Ishikawa (cell line): ENCODE measurements at regions not wholly inside any gene's neighbourhood (a gene's known extent, or its start where the extent isn't known, plus 50 kb on each side); places are given as distances from the start of the nearest gene placed in this dataset.

ENCODE experiments used
- EGR1 ChIP-seq: IDR thresholded peaks from 2 replicates; pipeline ENCODE4 v1.6.1; 2012
- RAD21 ChIP-seq: IDR thresholded peaks from 2 replicates; pipeline ENCODE4 v1.6.1; 2012; ENCODE audit warnings: low read depth
- YY1 ChIP-seq: IDR thresholded peaks from 2 replicates; pipeline ENCODE4 v1.6.1; 2012; ENCODE audit warnings: low read depth
- ZBTB7A ChIP-seq: IDR thresholded peaks from 2 replicates; pipeline ENCODE4 v1.6.1; 2012; ENCODE audit warnings: low read depth
- TF ChIP-seq, protein P1 (sequence below): IDR thresholded peaks from 2 replicates; pipeline ENCODE4 v1.6.1; 2012
- TF ChIP-seq, protein P2 (sequence below): IDR thresholded peaks from 2 replicates; pipeline ENCODE4 v1.6.1; 2012; ENCODE audit warnings: low read depth, mild to moderate bottlenecking

DNA sequence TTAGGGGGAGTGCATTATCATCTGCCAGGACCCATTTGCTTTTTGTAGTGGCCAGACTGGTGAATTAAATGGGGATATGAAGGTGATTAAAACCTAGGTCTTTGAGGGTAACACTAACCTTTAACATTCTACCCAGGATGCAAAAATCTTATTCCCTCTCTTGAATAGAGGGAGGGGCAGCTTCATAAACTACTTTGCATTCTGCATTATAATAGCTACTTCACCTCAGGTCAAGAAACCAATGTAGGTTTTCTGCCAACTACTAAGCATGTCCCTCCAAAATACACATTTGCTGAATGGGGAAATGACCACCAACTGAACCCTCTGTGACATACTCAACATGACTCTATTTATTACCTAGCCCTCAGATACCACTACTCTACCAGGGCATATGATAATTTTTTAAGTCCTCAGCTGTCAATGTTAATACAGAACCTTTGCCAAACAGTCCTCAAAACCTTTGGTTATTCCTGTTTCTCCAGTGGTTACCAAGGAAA is 477.6 kb upstream of the CD180 start:
- TF ChIP-seq EGR1 (no peak), RAD21 (no peak), ZBTB7A (no peak), YY1 (no peak)
- TF ChIP-seq, protein P1, sequence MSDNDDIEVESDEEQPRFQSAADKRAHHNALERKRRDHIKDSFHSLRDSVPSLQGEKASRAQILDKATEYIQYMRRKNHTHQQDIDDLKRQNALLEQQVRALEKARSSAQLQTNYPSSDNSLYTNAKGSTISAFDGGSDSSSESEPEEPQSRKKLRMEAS: no peak
- TF ChIP-seq, protein P2, sequence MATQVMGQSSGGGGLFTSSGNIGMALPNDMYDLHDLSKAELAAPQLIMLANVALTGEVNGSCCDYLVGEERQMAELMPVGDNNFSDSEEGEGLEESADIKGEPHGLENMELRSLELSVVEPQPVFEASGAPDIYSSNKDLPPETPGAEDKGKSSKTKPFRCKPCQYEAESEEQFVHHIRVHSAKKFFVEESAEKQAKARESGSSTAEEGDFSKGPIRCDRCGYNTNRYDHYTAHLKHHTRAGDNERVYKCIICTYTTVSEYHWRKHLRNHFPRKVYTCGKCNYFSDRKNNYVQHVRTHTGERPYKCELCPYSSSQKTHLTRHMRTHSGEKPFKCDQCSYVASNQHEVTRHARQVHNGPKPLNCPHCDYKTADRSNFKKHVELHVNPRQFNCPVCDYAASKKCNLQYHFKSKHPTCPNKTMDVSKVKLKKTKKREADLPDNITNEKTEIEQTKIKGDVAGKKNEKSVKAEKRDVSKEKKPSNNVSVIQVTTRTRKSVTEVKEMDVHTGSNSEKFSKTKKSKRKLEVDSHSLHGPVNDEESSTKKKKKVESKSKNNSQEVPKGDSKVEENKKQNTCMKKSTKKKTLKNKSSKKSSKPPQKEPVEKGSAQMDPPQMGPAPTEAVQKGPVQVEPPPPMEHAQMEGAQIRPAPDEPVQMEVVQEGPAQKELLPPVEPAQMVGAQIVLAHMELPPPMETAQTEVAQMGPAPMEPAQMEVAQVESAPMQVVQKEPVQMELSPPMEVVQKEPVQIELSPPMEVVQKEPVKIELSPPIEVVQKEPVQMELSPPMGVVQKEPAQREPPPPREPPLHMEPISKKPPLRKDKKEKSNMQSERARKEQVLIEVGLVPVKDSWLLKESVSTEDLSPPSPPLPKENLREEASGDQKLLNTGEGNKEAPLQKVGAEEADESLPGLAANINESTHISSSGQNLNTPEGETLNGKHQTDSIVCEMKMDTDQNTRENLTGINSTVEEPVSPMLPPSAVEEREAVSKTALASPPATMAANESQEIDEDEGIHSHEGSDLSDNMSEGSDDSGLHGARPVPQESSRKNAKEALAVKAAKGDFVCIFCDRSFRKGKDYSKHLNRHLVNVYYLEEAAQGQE: no peak
